HG03460 (cell line): ENCODE measurements at regions not wholly inside any gene's neighbourhood (a gene's known extent, or its start where the extent isn't known, plus 50 kb on each side); places are given as distances from the start of the nearest gene placed in this dataset.
A peak's percentile ranks its signal among the peaks of the same experiment; 100 is the strongest.

ENCODE experiments used
- ATAC-seq: cut with Tn5 transposase; IDR thresholded peaks from one replicate; pipeline ENCODE4 v1.9.1; 2021; ENCODE audit not compliant: unreplicated experiment

DNA sequence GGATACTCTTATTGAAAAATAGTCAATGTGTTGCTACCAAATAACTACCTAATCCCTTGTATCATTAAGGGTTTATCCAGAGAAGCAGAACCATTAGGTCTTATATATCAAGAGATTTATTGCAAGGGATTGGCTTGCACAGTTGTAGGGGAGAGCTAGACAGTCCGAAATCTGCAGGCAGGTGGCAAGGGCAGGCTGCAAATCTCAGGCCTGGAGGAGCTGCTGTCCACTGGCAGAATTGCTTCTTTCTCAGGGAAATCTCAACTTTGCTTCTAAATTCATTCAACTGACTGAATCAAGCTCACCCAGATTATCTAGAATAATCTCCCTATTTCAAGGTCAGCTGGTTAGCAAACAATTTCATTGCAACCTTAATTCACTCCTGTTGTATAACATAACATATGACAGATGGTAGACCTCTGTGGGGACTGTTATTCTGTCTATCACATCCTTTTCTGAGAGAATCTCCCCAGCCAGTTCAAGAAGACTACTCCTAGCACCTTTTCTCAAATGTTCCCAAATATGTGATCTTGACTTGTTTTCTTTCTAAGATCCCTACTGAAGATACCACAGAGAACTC is 194.2 kb downstream of the NHLRC3 start:
- no peak for ATAC-seq

DNA sequence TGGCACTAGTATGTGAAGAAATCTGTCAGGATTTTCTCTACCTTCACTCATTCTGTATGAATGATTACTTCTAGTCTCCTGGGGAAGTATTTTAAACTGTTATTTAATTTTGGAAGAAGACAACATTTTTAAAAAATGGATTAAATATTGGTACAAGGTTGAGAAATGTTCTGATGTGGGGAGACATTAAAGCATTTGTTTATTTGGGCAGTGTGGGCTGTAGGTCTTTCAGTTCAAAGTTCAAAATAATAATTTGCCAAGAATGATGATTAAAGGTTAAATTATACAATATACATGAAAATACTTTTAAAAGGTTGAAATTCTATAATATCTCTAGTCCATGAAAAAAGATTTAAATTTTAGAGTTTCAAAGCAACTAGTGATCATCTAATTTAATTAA is 194.7 kb downstream of the NHLRC3 start:
- ATAC-seq = no peak

DNA sequence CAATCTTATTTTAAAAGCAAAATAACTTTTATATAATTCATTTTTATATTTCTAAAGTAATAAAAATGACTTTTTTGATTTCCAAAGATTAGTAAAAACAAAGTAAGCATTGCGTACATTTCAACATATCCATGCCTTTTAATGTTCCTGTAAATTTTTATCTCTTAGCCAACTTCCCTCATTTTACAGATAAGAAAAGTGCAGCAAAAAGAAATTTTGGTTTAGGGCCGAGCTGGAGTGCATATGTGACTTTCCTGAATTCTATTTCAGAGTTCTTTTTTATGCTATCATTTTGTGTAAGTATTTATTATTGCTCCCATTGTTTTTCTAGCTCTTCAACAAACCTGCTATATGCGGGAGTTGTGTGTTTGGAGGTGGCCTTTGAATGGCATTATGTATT is 195.3 kb downstream of the NHLRC3 start:
- no peak for ATAC-seq

DNA sequence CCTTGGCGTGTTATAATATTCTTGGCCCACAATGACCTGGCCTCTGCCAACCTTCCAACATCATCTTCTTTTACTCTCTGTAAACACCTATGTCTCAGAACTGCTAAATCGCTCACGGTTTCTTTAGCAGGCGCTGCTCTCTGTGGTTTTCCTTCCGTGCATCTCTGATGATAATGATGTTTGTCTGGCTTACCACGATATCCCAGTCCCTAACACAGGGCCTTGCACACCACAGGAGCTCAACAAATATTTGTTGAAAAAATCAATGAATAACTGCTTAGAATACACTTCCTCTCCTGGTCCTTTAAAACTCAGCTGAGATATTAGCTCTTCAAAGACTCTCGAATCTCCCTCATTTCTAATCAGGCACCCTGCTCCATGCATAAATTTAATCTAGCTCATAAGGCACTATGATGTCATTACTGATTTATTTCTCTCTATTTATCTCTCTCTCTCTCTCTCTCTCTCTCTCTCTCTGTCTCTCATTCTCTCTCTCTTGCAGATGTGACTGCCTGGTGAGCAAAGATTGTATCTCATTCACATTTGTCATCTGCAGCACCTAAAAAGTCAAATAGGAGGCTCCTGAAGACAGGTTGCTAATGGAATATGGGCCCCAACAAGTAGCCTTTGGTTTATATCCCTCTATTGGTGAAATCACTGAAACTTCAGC is 206.4 kb downstream of the NHLRC3 start:
- ATAC-seq = no peak

DNA sequence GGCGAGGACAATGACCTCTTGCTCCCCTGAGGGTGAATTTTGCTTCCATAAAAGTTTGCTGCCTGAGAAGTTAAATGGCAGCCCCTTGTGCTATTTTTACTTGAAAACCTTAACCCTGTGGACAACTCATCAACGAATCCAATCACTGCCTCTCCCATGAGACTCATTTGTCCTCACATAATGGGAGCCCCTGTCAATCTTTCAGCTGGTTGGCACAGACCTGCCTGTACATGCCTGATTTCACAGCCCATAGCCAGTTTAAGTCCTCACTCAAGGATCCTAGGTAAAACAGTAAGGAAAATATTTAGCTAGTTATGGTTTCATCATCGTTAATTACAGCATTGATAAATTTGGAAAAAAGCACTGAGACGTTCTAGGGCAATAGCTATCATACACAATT is 207.4 kb downstream of the NHLRC3 start:
- ATAC-seq = no peak

DNA sequence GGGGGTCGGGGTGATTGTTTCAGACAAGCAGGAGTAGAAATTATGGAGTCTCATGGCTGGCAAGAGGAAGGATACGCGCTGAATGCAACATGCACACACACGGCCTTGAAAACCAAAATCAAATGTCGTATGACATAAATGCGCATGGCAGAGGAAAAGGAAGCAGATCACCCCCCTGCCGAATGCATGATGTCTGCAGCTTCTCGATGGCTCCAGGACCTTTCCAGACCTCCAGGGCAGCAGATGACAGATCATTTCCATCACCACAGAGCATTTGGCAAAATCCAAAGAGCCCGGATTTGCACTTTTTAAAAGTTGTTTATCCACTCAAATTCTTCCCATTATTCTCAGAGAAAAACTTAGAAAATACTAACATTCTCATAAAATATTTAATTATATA is 211.7 kb downstream of the NHLRC3 start:
- no peak for ATAC-seq

DNA sequence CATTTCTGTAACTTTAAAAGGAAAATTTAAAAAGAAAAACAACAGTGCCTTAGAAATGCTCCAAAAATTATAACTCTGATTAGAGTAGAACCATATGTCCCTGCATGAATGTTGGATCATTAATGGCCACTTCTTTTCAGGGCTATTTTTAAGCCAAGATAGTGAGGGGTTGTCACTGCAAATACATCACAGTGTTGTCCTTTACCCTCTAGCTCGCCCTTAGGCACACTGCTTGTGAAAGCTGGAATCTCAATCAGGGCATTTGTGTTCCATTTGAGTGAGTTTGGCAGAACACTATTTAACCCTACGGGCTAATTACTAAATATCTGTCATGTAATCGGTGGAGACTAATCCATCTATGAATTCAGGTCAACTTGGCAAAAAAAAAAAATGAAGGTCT is 212.2 kb downstream of the NHLRC3 start:
- ATAC-seq = no peak

DNA sequence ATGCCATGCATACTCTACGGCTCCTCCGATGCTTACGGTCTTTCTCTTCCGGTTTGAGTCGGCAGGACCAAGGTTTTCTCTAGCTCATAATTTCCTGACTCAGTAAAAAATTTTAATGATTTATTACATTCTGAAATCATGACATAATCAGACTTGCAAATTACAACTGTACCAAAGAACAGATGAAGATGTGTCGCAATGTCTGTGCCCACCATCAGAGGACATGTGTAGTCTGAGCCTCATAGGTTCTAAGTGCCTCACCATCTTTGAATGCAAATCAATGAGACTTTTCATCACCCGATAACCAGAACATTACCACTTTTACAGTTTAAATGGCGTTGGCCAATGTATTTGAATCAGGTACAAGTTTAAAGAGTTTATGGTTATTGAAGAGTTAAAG is 213.1 kb downstream of the NHLRC3 start:
- no peak for ATAC-seq

DNA sequence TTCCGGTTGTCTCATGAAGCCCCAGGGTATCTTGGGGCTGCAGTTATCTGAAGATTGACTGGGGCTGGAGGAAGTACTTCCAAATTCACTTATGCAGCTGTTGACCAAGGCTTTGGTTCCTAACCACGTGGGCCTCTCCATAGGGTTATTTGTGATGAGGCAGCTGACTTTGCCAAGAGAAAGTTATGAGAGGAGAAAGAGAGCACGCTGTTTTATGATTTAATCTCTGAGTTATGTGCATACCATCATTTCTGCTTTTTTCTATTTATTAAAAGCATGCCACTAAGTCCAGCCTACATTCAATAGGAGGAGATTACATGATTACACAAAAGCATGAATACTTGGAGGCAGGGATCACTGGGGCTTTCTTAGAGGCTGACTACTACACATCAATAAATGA is 215.5 kb downstream of the NHLRC3 start:
- ATAC-seq = no peak

DNA sequence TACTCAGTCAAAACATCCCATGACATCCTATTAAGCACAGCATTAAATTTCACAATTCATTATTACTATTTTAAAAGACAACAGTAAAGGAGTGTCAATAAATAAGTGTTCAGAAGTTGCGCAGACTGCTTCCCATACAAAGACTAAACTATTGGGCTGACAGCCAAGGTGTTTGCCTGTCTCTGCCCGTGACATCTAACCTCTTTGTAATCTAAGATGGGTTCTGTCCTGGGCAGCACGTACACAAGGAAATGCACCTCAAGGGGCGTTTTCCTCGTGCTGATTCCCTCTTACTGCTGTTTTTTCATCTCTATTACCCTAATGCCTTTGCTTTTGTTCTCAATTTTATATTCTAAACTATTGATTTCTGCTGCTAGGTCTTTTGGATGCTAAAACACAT is 216.3 kb downstream of the NHLRC3 start:
- ATAC-seq = no peak

DNA sequence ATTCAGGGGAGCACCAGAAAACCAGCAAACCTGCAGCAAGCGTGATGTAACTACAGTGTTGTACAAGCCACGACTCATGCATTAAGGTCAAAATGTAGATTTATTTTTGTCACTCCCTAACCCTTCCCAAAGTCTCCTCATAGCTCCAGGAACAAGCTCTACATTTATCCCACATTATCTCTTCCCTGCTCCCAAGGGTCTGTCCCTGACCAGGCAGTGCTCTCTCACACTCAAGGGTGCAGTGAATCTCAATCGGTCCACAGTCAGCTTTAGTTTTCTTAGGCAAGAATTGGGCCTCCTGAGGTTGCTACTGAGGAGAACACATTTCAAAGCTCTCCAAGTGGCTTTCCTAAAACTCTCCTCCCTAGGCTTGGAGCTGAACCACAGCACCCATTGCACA is 219.4 kb downstream of the NHLRC3 start:
- no peak for ATAC-seq

DNA sequence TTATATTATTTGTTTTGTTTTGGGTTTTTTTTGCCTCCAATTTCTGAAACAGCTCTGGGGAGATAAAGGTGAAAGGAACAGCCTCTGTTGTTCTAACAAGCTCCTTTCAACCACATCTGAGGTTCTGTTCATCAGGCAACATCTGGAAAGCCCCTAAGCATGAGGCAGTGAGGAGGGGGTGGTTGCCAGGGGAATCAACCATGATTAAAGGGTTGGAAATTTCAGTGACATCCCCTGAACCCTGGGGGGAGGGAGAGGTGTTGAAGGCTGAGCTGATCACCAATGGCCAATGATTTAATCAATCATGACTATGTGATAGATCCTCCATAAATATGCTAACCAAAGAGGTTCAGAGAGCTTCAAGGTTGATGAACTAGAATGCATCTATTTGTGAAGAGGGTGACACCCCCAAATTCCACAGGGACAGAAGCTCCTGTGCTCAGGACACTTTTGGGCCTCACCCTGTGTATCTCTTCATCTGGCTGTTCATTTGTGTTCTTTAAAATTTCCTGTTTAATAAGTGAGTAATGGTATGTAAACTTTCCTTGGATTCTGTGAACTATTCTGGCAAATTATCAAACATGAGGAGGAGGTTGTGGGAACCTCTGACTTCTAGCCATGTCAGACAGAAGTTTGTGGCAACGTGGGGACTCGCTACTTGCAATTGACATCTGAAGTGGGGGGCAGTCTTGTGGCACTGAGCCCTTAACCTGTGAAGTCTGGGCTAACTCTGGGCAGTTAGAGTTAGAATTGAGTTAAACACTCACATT is 221.3 kb downstream of the NHLRC3 start:
- ATAC-seq = no peak

DNA sequence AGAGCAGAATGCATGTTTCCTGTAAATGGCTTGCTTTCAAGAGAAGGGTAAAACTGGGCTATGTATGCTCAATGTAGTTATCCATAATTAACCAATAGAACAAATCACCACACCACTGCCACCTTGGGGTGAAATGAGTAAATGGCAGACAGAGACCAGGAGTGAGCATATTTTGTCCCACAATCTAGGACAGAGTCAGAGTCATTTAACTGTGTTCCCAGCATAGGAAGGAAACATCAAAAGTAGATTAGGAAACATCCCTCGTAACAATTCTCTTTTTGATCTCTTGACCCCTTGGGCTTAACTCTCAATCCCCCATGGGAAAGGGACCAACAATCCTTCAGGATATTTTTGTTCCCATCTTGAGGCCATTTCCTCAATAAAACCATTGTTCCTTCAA is 224.8 kb downstream of the NHLRC3 start:
- peak; percentile 77 for ATAC-seq

DNA sequence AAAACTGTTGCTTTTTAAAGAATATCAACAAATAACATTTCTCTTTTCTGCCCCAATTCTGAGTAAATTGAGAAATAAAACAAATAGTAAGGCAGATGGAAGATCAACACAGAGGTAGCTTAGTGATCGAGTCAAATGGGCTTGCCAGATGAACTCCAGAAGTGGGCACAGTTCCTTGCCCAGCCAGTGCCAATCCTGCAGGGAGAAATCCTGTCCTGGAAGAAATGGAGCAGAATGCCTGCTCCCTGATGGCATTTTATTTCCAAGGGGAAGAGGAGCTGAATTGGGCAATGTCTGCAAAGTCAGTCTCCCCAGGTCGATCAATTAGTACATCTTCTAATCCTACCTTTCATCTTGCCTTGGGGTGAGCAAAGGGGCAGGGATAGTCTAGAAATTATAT is 225.3 kb downstream of the NHLRC3 start:
- no peak for ATAC-seq

DNA sequence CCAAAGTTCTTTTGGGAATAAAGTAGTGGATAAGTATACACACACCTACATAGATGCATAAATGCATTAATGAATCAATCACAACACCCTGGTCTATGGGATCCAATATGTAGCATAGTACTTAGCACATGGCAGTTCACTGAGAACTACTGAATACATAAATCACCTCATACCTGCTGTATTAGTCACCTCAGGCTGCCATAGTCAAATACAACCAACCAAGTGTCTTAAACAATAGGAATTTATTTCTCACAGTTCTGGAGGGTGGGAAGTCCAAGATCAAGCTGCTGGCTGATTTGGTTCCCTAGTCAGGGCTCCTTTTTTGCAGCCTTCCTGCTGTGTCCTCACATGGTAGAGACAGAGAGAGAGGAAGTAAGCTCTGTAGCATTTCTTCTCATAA is 228.2 kb downstream of the NHLRC3 start:
- ATAC-seq = no peak

DNA sequence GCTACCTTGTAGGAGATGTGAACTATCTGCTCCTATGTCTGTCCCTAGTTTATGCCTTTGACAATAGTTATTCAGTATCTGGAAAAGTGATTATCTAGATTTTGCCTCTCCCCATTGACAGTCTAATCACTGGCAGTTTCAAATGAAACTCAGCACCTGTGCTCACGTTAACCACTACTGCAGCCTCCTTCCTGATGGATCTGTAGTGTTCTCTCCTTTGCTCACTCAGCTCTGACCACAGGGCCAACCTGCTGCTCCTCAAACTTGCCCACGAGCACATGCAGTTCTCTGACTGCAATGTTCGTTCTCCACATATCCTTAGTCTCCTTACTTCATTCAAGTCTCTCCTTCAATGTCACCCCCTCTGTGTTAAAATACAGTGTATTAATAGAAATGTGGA is 230.1 kb downstream of the NHLRC3 start:
- no peak for ATAC-seq

DNA sequence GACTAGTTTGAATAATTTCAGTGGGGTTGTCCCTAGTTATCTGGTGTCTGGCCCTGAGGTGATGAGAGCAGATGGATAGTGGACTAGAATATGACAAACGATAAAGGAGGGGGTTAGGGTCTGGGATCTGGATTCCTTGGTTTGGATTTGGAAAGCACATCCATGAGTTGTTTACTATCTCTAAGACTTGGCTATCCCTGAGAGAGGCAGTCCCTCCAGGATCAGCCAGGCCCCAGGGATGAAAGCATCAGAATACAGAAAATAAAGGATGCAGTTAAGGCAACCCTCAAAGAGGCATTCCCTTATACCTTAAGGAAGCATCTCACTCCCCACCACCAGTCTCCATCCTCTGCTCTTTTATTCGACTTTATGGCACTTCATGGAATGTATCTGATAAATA is 230.7 kb downstream of the NHLRC3 start:
- no peak for ATAC-seq

DNA sequence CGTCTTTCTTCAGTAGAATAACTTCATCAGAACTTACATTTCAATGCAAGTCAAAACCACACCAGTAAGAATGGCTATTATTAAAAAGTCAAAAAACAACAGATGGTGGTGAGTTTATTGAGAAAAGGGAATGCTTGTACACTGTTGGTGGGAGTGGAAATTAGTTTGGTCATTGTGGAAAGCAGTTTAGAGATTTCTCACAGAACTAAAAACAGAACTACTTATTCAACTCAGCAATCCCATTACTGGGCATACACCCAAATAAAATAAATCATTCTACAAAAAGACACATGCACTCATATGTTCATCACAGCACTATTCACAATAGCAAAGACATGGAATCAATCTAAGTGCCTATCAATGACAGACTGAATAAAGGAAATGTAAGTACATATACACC is 231.2 kb downstream of the NHLRC3 start:
- no peak for ATAC-seq

DNA sequence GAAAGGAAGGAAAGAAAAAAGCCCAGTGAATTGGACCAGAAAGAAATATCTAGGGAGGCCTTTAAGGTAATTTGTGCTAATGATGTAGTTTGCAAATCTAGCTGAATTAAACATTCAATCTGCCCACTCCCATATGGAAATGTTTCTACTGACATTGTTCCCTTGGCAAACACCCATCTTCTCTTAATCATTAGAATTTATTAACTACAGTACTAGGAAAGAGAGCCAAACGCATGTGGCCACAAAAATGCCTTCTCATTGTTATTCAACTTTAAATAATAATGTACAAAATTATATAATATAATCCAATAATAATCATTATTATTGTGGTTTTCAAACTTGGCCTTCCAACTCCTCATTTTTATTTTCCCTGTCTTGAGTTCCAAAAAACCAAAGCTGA is 234.7 kb downstream of the NHLRC3 start:
- no peak for ATAC-seq

DNA sequence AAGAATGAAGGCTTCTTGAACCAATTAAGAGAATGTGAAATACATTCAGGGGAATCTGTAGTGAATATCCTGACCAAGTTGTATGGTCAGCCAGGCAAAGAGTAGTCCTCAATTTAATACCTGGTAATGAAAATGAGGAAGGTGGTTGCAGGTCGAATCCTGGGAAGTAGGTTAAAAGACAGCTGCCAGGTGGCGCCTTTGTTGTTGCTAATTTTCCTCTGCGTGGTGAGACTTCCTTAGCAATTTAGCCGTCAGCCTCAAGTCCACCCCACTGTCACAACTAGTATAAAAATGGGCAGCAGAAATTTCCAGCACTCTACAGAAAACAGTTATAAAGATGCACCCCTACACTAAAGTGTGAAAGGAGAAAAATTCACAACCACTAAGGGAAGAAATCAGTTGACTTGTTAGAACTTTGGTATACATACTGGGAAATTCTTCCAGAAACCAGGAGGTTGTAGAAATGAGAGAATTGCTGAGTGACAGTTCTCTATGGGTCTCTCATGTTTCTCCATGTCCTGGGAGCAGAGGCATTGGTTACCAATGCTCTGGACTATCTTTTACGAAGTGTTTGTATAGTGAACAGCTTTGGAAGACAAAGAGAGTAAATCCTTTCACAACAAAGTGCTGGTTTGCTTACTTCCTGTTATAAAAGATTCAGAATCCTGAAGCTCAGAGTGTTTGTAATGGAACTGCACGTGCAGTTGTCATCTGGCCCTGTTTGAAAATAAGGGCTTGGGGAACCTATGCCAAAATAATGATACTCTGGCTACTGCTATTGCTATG is 235.9 kb downstream of the NHLRC3 start:
- no peak for ATAC-seq

DNA sequence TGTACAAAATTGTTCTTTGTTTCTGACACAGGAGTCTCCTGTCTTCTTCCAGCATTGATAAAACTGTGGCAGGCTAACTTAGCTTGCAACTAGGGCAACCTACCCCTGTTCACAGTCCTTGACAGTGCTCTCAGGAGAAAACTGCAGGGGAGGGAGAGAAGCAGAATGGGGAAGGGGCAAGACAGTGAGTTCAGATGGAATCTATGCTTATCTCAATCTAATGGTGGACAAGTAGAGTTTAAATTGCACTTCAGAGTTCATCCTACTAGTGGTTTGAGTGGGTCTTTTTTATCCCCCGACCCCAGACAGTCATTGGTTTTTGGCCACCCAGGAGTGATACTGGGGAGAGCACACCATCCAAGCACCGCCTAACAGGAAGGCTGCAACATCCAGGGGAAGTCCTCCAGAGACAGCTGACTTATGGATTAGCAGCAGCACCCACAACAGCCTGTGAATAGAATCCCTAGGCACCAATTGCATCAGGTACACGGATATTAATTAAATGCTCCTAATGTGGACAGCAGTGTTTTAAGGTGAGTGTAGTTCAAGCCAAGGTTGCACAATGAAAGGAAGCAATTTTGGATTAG is 236.6 kb downstream of the NHLRC3 start:
- no peak for ATAC-seq
